GM23248 (cell line): ENCODE measurements at regions not wholly inside any gene's neighbourhood (a gene's known extent, or its start where the extent isn't known, plus 50 kb on each side); places are given as distances from the start of the nearest gene placed in this dataset.
A peak's percentile ranks its signal among the peaks of the same experiment; 100 is the strongest.

Experiments used
- DNase-seq: peaks from one replicate; pipeline ENCODE4 v3.0.0-alpha.2; 2015
- H2AFZ ChIP-seq: fragments of 200-600 bp; sonication (generic); 2 replicates; pipeline ENCODE4 v1.6.1; 2016; ENCODE audit warnings: antibody characterized with exemption
- H3F3A ChIP-seq: fragments of 200-600 bp; sonication (generic); 2 replicates; pipeline ENCODE4 v1.6.1; 2016; ENCODE audit warnings: mild to moderate bottlenecking, antibody characterized with exemption, mixed run types; ENCODE audit not compliant: insufficient read depth
- H3K27ac ChIP-seq: fragments of 200-600 bp; sonication (generic); 2 replicates; pipeline ENCODE4 v1.5.1; 2016; ENCODE audit warnings: mild to moderate bottlenecking
- H3K27me3 ChIP-seq: fragments of 200-600 bp; sonication (generic); replicated peaks from 2 replicates; pipeline ENCODE4 v1.6.1; 2016; ENCODE audit warnings: mild to moderate bottlenecking; ENCODE audit not compliant: insufficient read depth
- H3K36me3 ChIP-seq: fragments of 200-600 bp; sonication (generic); 2 replicates; pipeline ENCODE4 v1.6.1; 2016; ENCODE audit warnings: low read depth, mild to moderate bottlenecking
- H3K4me1 ChIP-seq: fragments of 200-600 bp; sonication (generic); 2 replicates; pipeline ENCODE4 v1.6.1; 2016; ENCODE audit warnings: mild to moderate bottlenecking; ENCODE audit not compliant: insufficient read depth
- H3K4me2 ChIP-seq: fragments of 200-600 bp; sonication (generic); one replicate; pipeline ENCODE4 v1.6.1; 2016; ENCODE audit warnings: mild to moderate bottlenecking; ENCODE audit not compliant: unreplicated experiment
- H3K4me3 ChIP-seq: fragments of 200-600 bp; sonication (generic); 2 replicates; pipeline ENCODE4 v1.5.1; 2016; ENCODE audit warnings: mild to moderate bottlenecking
- H3K79me2 ChIP-seq: fragments of 200-600 bp; sonication (generic); 2 replicates; pipeline ENCODE4 v1.6.1; 2016; ENCODE audit warnings: mild to moderate bottlenecking; ENCODE audit not compliant: insufficient read depth
- H3K9ac ChIP-seq: fragments of 200-600 bp; sonication (generic); 2 replicates; pipeline ENCODE4 v1.6.1; 2016; ENCODE audit warnings: mild to moderate bottlenecking
- H3K9me2 ChIP-seq: fragments of 200-600 bp; sonication (generic); 2 replicates; pipeline ENCODE4 v1.6.1; 2016; ENCODE audit warnings: mixed run types, mild to moderate bottlenecking, moderate library complexity; ENCODE audit not compliant: insufficient read depth
- H3K9me3 ChIP-seq: fragments of 200-600 bp; sonication (generic); one replicate; pipeline ENCODE4 v1.6.1; 2017; ENCODE audit warnings: low read depth
- H4K20me1 ChIP-seq: fragments of 200-600 bp; sonication (generic); 2 replicates; pipeline ENCODE4 v1.6.0; 2016; ENCODE audit not compliant: insufficient read depth
- EZH2 ChIP-seq: fragments of 200-600 bp; sonication (generic); IDR thresholded peaks from 2 replicates; pipeline ENCODE4 v1.6.1; 2018; ENCODE audit warnings: antibody characterized with exemption, mild to moderate bottlenecking; ENCODE audit not compliant: insufficient read depth, poor library complexity, severe bottlenecking
- EZH2phosphoT487 ChIP-seq: fragments of 200-600 bp; sonication (generic); IDR thresholded peaks from 2 replicates; pipeline ENCODE4 v1.6.1; 2018; ENCODE audit warnings: antibody characterized with exemption, moderate library complexity, mild to moderate bottlenecking, low read depth; ENCODE audit not compliant: insufficient read depth
- WGBS, 2 experiments: methylation state at CpG; one replicate each; pipeline ENCODE4 v1.1.6; 2015 to 2017; ENCODE audit warnings: low lambda C conversion rate in 2 of 2, low coverage in 1 of 2; ENCODE audit errors: missing lambda C conversion rate in 2 of 2; 5-methylcytosine and 5-hydroxymethylcytosine counted together
- in situ Hi-C: fragments of 300-500 bp; cut with MboI; formaldehyde crosslinking; loops from 2 replicates; pipeline ENCODE4 v1.15.0; 2020

GRCh38 chr10:117444497-117445040 is 69.3 kb upstream of the PDZD8 start:
- WGBS, 2 experiments: 91 to 98% methylated on average over 4 of the region's 4 CpGs
- Histone ChIP-seq H3K9ac (no peak overlapping the region), H3K27ac (no peak overlapping the region), H2AFZ (no peak overlapping the region), H3K9me2 (no peaks in the 10 kb centered on the region), H4K20me1 (no peaks in the 10 kb centered on the region), H3K9me3 (no peaks in the 10 kb centered on the region), H3K79me2 (no peaks in the 10 kb centered on the region), H3K27me3 (no peaks in the 10 kb centered on the region), H3K36me3 (no peaks in the 10 kb centered on the region), H3K4me3 (no peak overlapping the region), H3K4me1 (peaks cover 38% of the 10 kb centered on the region), H3K4me2 (no peak overlapping the region), H3F3A (peaks cover 40% of the 10 kb centered on the region)
- no peak for DNase-seq
- in situ Hi-C loops: no loop called here
- no peak for TF ChIP-seq EZH2phosphoT487
- no peak for TF ChIP-seq EZH2

GRCh38 chr10:117443686-117444041 is 68.4 kb upstream of the PDZD8 start:
- Histone ChIP-seq H4K20me1 (no peaks in the 10 kb centered on the region), H3K9me2 (no peaks in the 10 kb centered on the region), H3K9me3 (no peaks in the 10 kb centered on the region), H3K9ac (peak overlapping the region; percentile 79), H3K27me3 (no peaks in the 10 kb centered on the region), H3K4me3 (no peak overlapping the region), H3K4me1 (peaks cover 44% of the 10 kb centered on the region), H3F3A (peaks cover 46% of the 10 kb centered on the region), H3K4me2 (no peak overlapping the region), H2AFZ (no peak overlapping the region), H3K27ac (peak overlapping the region; percentile 97), H3K79me2 (no peaks in the 10 kb centered on the region), H3K36me3 (no peaks in the 10 kb centered on the region)
- DNase-seq: no peak
- 90 to 91% methylated on average over 6 of the region's 6 CpGs for WGBS, 2 experiments
- in situ Hi-C loops: no loop called here
- TF ChIP-seq EZH2phosphoT487 (no peak), EZH2 (no peak)

- H3K9me2 ChIP-seq: no peaks in the 10 kb centered on the region
- peak overlapping the region; percentile 97 for H3K27ac ChIP-seq
- H3F3A ChIP-seq: peaks cover 50% of the 10 kb centered on the region
- H3K79me2 ChIP-seq: no peaks in the 10 kb centered on the region
- 13 to 14% methylated on average over 15 of the region's 15 CpGs for WGBS, 2 experiments
- no peaks in the 10 kb centered on the region for H3K27me3 ChIP-seq
- peaks cover 47% of the 10 kb centered on the region for H3K4me1 ChIP-seq
- in situ Hi-C loops: no loop called here
- no peaks in the 10 kb centered on the region for H4K20me1 ChIP-seq
- peak overlapping the region; percentile 38; the same call in 1 of the 2 replicates for H2AFZ ChIP-seq
- peak overlapping the region; percentile 36 for H3K4me3 ChIP-seq
- H3K9ac ChIP-seq: peak overlapping the region; percentile 79
- H3K9me3 ChIP-seq: no peaks in the 10 kb centered on the region
- H3K4me2 ChIP-seq: peak overlapping the region; percentile 56
- TF ChIP-seq EZH2 (no peak), EZH2phosphoT487 (no peak)
- no peaks in the 10 kb centered on the region for H3K36me3 ChIP-seq
- DNase-seq: peak; percentile 99
Measured at GRCh38 chr10:117442944-117443685, 67.9 kb upstream of the PDZD8 start.

DNA sequence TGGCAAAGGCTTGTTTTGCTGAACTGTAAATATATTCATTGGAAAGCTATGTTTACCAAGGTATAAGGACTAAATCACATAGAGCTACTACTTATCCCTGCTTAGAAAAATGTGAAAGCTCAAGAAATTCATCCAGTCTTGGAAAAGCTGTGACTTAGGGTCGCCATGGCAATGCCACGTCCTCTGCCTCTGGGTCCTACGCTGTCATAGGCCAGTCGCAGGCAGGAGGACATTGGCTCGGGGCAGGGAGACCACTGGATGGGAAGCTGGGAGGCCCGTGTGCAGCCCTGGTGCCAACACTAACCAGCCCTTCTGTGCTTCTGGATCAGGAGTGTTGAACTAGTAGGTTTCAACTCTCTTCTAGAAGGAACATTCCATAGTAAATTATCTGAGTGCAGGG is 67.3 kb upstream of the PDZD8 start:
- peak overlapping the region; percentile 56 for H3K4me2 ChIP-seq
- DNase-seq: peak; percentile 66
- H3K9me2 ChIP-seq: no peaks in the 10 kb centered on the region
- 0 out of 2 replicates have a peak overlapping the region, but pooled peaks have one; percentile 8 for H3K4me3 ChIP-seq
- H3K27ac ChIP-seq: peak overlapping the region; percentile 97
- peaks cover 55% of the 10 kb centered on the region for H3F3A ChIP-seq
- H4K20me1 ChIP-seq: no peaks in the 10 kb centered on the region
- TF ChIP-seq EZH2 (no peak), EZH2phosphoT487 (no peak)
- H3K4me1 ChIP-seq: peaks cover 53% of the 10 kb centered on the region
- WGBS, 2 experiments: 8 to 14% methylated on average over 6 of the region's 6 CpGs
- H2AFZ ChIP-seq: peak overlapping the region; percentile 38; the same call in 1 of the 2 replicates
- no peaks in the 10 kb centered on the region for H3K79me2 ChIP-seq
- no peaks in the 10 kb centered on the region for H3K36me3 ChIP-seq
- H3K27me3 ChIP-seq: no peaks in the 10 kb centered on the region
- peak overlapping the region; percentile 79 for H3K9ac ChIP-seq
- in situ Hi-C loops: no loop called here
- no peaks in the 10 kb centered on the region for H3K9me3 ChIP-seq
